Effector memory CD8-positive, alpha-beta T cell (primary cell): ENCODE measurements at regions not wholly inside any gene's neighbourhood (a gene's known extent, or its start where the extent isn't known, plus 50 kb on each side); places are given as distances from the start of the nearest gene placed in this dataset.

ENCODE experiments used
- ATAC-seq: fragments of 150-1000 bp; cut with Tn5 transposase; replicated peaks from 2 replicates; pipeline ENCODE4 v1.10.0; 2021; ENCODE audit warnings: mild to moderate bottlenecking, moderate library complexity
- DNase-seq, 3 experiments: peaks; one replicate each; pipeline ENCODE4 v3.0.0; 2021
- H3K27ac Mint-ChIP-seq, 2 donors: one replicate each; pipeline ENCODE4 v1.8.0; 2022; ENCODE audit warnings: mild to moderate bottlenecking in 2 of 2, mixed read lengths in 2 of 2, moderate library complexity in 2 of 2
- H3K27me3 Mint-ChIP-seq, 2 donors: one replicate each; pipeline ENCODE4 v1.8.0; 2022; ENCODE audit warnings: mixed read lengths in 2 of 2
- H3K36me3 Mint-ChIP-seq: one replicate; pipeline ENCODE4 v1.8.0; 2022; ENCODE audit warnings: mild to moderate bottlenecking, moderate library complexity, mixed read lengths; ENCODE audit not compliant: insufficient read depth
- H3K4me1 Mint-ChIP-seq, 2 donors: one replicate each; pipeline ENCODE4 v1.8.0; 2022; ENCODE audit warnings: low read depth in 2 of 2, mixed read lengths in 2 of 2
- H3K4me3 Mint-ChIP-seq, 2 donors: one replicate each; pipeline ENCODE4 v1.8.0; 2022; ENCODE audit warnings: mild to moderate bottlenecking in 2 of 2, mixed read lengths in 2 of 2, moderate library complexity in 2 of 2
- H3K9me3 Mint-ChIP-seq, 2 donors: one replicate each; pipeline ENCODE4 v1.8.0; 2022; ENCODE audit warnings: mixed read lengths in 2 of 2

DNA sequence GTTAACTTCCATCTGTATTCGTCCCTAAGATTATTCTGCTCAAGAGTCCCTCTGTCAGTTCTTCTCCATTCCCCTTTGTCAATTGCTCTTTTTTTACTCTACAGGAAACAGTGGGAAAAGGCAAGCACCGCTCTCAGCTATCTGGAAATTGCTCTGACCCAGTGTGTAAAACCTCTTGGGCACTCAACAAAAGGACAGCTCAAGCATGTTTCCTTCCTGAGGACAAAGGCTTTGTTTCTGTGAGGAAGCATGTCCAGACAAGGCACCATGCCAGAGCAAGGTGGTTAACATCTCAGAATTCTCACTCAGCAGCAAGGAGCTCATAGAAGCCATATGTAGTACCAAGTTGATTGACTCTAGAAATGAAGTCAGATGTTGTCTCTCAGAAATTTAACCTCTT lies 735.6 kb downstream of the TSN start:
- Mint-ChIP-seq H3K27ac (no peak overlapping the region), H3K4me1 (no peaks in the 10 kb centered on the region), H3K9me3 (peaks cover 0 to 13% of the 10 kb centered on the region in 2 donors), H3K27me3 (no peaks in the 10 kb centered on the region), H3K36me3 (no peaks in the 10 kb centered on the region), H3K4me3 (no peak overlapping the region)
- no peak for DNase-seq
- no peak for ATAC-seq

DNA sequence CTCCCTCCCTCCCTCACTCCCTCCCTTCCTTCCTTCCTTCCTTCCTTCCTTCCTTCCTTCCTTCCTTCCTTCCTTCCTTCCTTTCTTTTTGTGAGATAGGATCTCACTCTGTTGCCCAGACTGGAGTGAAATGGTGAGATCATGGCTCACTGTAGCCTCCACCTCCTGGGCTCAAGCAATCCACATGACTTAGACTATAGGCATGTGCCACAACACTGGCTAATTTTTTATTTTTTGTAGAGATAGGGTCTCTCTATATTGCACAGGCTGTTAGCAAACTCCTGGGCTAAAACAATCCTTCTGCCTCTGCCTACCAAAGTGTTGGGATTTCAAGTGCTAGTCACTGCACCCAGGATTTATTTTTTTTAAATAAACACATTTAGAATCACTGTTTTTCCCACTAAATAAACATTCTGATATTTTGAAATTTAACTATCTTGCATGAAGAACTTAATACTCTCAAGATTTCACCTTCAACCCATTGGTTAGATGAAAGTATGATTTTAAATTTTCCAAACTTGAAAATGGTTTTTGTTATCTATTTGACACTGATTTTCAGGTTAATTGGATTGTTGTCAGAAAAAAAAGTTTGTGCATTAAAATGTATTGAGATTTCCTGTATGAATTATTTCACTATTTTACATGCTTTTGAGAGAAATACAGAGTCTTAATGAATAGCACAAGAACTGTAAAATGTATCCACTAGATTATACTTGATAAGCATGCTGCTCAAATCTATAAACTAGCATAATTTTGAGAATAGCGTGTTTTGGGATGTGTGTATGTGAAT lies 745.1 kb downstream of the TSN start:
- no peak overlapping the region for H3K4me3 Mint-ChIP-seq
- no peak overlapping the region for H3K27ac Mint-ChIP-seq
- no peaks in the 10 kb centered on the region for H3K27me3 Mint-ChIP-seq
- no peaks in the 10 kb centered on the region for H3K4me1 Mint-ChIP-seq
- ATAC-seq, result no peak
- no peak for DNase-seq
- H3K9me3 Mint-ChIP-seq, result peaks cover 11 to 15% of the 10 kb centered on the region in 2 donors
- H3K36me3 Mint-ChIP-seq, result no peaks in the 10 kb centered on the region

DNA sequence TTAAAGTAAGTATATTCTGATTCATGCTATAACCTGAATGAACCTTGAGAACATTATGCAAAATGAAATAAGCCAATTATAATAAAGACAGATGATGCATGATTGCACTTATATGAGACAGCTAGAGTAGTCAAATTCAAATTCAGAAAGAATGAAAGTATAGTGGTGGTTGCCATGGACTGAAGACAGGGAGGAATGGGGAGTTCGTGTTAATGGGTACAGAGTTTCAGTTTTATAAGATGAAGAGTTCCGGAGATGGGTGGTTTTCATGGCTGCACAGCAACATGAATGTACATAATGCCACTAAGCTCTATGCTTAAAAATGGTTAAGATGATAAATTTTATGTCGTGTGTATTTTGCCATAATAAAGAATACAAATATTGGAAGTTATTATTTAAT lies 751.2 kb downstream of the TSN start:
- no peak for DNase-seq
- no peak overlapping the region for H3K4me3 Mint-ChIP-seq
- H3K9me3 Mint-ChIP-seq, result peaks cover 10 to 22% of the 10 kb centered on the region in 2 donors
- no peak overlapping the region for H3K27ac Mint-ChIP-seq
- no peaks in the 10 kb centered on the region for H3K4me1 Mint-ChIP-seq
- no peaks in the 10 kb centered on the region for H3K27me3 Mint-ChIP-seq
- ATAC-seq, result no peak
- no peaks in the 10 kb centered on the region for H3K36me3 Mint-ChIP-seq

DNA sequence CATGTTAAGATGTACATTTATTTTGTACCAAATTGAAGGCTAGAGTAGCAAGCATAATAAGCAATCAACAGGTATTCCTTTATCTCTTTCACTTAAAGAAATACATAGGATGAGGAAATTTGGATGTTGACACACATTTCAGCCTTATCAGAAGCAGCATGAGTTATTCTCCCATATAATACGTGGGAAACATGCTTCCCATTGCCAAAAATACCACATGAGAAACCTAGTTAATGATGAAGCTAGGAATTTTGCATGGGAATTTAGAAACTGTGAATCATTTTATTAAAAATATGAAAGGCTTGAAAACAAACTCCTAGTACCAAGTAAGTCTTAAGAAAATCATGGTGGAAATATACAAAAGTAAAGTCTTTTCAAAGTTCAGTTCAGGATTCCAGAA lies 751.8 kb downstream of the TSN start:
- Mint-ChIP-seq H3K4me3 (no peak overlapping the region), H3K27me3 (no peaks in the 10 kb centered on the region), H3K27ac (no peak overlapping the region), H3K9me3 (peaks cover 10 to 27% of the 10 kb centered on the region in 2 donors), H3K36me3 (no peaks in the 10 kb centered on the region), H3K4me1 (no peaks in the 10 kb centered on the region)
- ATAC-seq (no peak), DNase-seq (no peak)

DNA sequence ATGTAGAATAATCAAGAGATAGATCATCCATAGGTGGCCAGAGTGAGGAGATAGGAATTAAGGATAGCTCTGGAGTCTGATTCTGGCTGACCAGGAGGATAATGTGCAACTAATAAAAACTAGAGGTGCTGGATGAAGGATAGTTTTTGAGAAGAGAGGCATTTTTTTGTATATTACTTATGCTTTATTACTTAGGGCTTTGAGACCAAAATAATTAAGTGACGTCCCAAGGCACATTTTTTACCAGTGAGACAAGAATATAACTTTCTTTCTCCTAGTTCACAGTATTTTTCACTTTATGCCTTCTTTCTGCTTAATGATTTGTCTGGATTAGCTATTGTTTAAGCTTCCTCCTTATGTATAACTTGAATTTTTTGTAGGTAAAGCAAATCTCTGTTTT lies 756.6 kb downstream of the TSN start:
- no peak overlapping the region for H3K27ac Mint-ChIP-seq
- H3K4me1 Mint-ChIP-seq, result no peaks in the 10 kb centered on the region
- DNase-seq (no peak), ATAC-seq (no peak)
- H3K36me3 Mint-ChIP-seq, result no peaks in the 10 kb centered on the region
- H3K27me3 Mint-ChIP-seq, result no peaks in the 10 kb centered on the region
- H3K4me3 Mint-ChIP-seq, result no peak overlapping the region
- peaks cover 4 to 25% of the 10 kb centered on the region in 2 donors for H3K9me3 Mint-ChIP-seq

DNA sequence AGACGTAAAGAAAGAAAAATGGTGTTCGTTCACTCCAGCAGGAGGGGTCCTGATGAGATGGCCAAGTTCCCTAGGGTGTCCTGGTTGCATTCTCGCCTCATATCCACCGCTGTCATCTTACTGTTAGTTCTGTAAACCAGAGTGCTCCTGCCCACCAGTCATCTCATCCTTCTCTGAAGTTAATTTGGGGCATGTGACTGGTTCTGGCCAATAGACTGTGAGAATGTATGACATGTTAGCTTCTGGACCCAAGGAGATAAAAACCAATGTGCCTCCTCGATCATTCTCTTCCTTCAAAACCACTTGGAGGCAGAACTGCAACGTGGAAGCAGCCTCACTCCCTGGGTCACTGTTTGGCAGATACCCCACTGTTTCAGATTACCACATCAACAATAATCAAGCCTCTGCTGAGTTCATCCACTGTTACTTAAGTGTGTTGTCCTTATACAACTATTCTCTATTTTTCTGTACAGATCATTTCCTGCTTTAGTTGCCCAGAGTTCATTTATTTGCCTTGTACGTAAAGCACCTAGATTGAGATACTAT lies 759.1 kb downstream of the TSN start:
- ATAC-seq, result no peak
- Mint-ChIP-seq H3K4me1 (no peaks in the 10 kb centered on the region), H3K4me3 (no peak overlapping the region), H3K27me3 (no peaks in the 10 kb centered on the region), H3K36me3 (no peaks in the 10 kb centered on the region), H3K27ac (no peak overlapping the region), H3K9me3 (peaks cover 4 to 25% of the 10 kb centered on the region in 2 donors)
- no peak for DNase-seq

DNA sequence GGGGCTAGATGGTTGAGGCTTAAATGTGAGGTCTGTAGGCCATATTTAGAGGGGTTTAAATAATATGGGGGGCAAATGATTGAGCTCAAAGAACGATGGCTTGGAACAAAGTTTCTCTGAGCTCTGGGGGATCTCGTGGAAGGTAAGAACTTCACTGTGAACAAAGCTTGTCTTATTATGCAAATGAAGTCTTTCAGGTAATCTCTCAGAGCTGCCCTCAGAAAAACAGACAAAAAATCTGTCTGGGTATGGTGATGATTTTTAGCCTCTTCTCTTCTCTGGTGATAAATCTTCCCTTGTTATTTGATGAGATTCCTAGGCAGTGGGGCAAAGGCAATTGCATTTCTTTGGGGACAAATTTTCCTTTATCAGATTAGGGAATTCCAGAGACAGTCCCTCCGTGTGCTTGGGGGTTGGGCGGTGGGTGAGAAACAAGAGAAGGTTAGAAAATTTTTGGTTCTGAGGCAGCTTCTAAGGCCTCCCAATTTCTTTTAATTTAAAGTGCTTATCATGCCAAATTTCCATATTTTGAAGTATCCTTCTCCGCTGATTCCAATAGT lies 760.4 kb downstream of the TSN start:
- Mint-ChIP-seq H3K4me3 (no peak overlapping the region), H3K36me3 (no peaks in the 10 kb centered on the region), H3K27ac (no peak overlapping the region), H3K4me1 (no peaks in the 10 kb centered on the region), H3K9me3 (peaks cover 2 to 18% of the 10 kb centered on the region in 2 donors), H3K27me3 (no peaks in the 10 kb centered on the region)
- DNase-seq (no peak), ATAC-seq (no peak)

DNA sequence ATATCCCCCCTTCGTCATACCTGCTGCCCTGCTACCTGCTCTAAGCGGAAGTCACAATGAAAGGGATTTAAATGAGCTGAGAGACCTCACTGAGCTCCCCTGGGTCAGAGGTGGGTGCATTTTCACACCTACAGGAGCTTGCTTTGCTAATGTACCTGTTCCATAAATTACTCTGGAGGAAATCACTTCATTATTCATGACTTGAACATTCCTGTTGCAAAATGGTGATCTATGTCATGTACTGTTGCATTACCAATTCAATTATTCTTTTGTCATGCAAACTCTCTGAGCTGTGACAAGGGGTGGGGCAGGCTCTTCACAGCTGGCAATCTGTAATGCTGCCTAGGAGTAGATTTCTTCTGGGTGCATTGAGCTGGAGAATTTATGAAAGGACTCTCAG lies 761.3 kb downstream of the TSN start:
- no peaks in the 10 kb centered on the region for H3K36me3 Mint-ChIP-seq
- no peak overlapping the region for H3K27ac Mint-ChIP-seq
- no peak overlapping the region for H3K4me3 Mint-ChIP-seq
- DNase-seq, result no peak
- no peaks in the 10 kb centered on the region for H3K4me1 Mint-ChIP-seq
- no peaks in the 10 kb centered on the region for H3K27me3 Mint-ChIP-seq
- no peak for ATAC-seq
- H3K9me3 Mint-ChIP-seq, result peaks cover 2 to 11% of the 10 kb centered on the region in 2 donors

DNA sequence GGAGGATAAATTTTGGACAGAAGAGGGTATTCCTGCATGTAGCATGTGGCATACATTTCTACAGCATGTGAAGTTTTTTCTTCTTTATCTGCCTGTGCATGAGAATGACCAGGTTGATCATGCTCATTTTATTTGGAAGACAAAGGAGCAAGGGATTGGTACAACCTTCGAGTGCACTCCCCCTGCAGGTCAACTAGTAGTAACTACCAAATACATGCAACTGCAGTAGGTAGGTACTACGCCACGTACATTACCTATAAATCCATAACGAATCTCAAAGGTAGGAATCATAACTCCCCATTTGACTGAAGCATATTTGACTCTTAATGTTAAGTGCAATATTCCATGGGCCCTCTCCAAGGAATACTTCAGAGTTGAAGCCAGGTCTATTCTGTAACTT lies 763.9 kb downstream of the TSN start:
- H3K4me3 Mint-ChIP-seq, result no peak overlapping the region
- no peaks in the 10 kb centered on the region for H3K4me1 Mint-ChIP-seq
- no peak overlapping the region for H3K27ac Mint-ChIP-seq
- ATAC-seq (no peak), DNase-seq (no peak)
- no peaks in the 10 kb centered on the region for H3K36me3 Mint-ChIP-seq
- peaks cover 6 to 10% of the 10 kb centered on the region in 2 donors for H3K9me3 Mint-ChIP-seq
- H3K27me3 Mint-ChIP-seq, result no peaks in the 10 kb centered on the region

DNA sequence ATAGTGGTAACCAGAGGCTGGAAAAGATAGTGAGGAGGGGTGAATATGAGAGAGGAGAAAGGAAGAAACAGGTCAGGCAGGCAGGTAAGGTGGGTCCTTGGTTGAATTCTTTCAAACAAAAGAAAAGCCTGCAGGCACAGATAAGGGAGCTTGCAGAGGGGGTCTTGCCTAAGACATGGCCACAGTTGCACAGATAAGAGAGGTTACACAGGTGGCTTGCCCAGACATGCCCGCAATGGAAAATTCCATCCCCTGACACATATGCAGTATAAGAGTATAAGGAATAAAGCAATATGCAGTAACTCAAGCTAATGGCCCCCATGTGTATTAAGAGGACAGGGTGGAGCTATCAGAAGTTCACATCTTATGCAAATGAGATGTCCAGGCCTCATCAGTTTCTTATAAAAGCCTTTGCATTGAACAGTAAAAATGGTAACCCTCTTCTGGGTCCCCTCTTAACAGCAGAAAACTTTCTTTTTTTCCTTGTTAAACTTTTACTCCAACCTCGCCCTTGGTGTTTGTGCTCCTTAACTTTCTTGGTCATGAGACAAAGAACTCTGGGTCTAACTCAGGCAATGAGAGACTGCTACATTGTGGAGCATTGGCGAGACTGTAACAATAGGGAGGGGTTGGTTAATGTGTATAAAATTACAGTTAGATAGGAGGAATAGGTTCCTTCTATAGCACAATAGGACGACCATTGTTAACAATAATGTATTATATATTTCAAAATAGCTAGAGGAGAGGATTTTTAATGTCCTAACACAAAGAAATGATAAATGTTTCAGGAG lies 764.6 kb downstream of the TSN start:
- Mint-ChIP-seq H3K4me1 (no peaks in the 10 kb centered on the region), H3K27me3 (no peaks in the 10 kb centered on the region), H3K36me3 (no peaks in the 10 kb centered on the region), H3K27ac (no peak overlapping the region), H3K4me3 (no peak overlapping the region), H3K9me3 (peaks cover 6 to 10% of the 10 kb centered on the region in 2 donors)
- no peak for DNase-seq
- ATAC-seq, result no peak

DNA sequence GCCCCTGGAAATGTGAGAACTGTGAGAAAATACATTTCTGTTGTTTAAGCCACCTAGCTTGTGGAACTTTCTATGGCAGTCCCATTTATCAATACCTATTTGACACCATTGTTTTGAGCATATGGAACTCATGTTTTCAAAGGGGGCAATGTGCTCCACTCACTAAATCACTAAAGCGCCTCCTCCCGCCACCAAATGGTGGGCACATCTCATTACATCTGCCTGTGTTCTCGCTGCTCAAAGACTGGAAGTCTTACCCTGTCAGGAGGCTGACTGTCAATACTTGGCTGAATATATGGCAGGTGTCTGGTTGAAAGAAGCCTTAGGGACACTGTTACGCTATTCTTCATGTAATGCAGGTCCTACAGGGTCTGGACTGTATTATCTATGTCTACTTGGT lies 767.7 kb downstream of the TSN start:
- Mint-ChIP-seq H3K4me3 (no peak overlapping the region), H3K27me3 (no peaks in the 10 kb centered on the region), H3K36me3 (no peaks in the 10 kb centered on the region), H3K27ac (no peak overlapping the region), H3K9me3 (peaks cover 10 to 18% of the 10 kb centered on the region in 2 donors), H3K4me1 (no peaks in the 10 kb centered on the region)
- no peak for DNase-seq
- ATAC-seq, result no peak

DNA sequence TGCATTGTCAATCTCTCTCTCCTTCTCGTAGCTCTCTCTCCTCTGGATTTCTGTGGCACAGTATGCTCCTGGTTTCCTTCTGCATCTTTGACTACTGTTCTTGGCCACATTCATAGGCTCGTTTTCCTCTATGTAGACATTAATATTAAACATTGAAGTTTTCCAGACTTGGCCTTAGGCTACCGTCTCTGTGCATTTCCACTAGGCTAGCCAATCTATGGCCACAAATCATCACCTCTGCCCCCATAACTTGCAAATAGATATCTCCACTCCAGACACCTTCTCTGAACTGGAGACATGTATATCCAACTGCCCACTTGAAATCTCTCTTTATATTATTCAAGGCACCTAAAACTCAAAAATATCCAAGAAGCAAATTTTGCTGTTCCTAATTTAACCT lies 768.5 kb downstream of the TSN start:
- Mint-ChIP-seq H3K27ac (no peak overlapping the region), H3K27me3 (no peaks in the 10 kb centered on the region), H3K4me1 (no peaks in the 10 kb centered on the region), H3K9me3 (peaks cover 10 to 18% of the 10 kb centered on the region in 2 donors), H3K4me3 (no peak overlapping the region), H3K36me3 (no peaks in the 10 kb centered on the region)
- DNase-seq (no peak), ATAC-seq (no peak)

DNA sequence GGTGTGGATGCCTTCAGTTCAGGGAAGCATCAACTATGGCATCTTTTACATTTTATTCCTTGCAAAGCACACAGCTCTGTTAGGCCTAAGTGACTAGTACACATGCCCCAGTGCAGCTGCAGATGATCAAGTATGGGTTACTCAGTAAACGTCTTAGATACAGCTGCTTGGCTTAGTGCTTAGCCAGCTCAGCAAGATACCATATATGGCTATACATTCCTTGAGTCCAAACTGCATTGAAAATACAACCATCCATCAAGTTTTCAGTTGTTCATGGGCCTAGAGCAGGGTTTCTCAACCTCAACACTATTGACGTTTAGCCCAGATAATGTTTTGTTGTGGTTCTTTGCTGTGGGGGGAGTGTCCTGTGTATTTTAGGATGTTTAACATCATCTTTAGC lies 769.9 kb downstream of the TSN start:
- Mint-ChIP-seq H3K4me3 (no peak overlapping the region), H3K4me1 (no peaks in the 10 kb centered on the region), H3K36me3 (no peaks in the 10 kb centered on the region), H3K9me3 (peaks cover 13 to 26% of the 10 kb centered on the region in 2 donors), H3K27me3 (no peaks in the 10 kb centered on the region), H3K27ac (no peak overlapping the region)
- ATAC-seq, result no peak
- no peak for DNase-seq
